HEK293T (cell line): ENCODE measurements at regions not wholly inside any gene's neighbourhood (a gene's known extent, or its start where the extent isn't known, plus 50 kb on each side); places are given as distances from the start of the nearest gene placed in this dataset.

Experiments
- CTCF ChIA-PET: fragments of 350-600 bp; formaldehyde crosslinking; extraction: SDS; loops from one replicate; lab custom pipeline; 2021; ENCODE audit warnings: antibody characterized with exemption, inconsistent platforms; lab: Yijun Ruan, JAX
- POLR2A ChIA-PET: fragments of 350-600 bp; formaldehyde crosslinking; extraction: SDS; loops from one replicate; lab custom pipeline; 2020; ENCODE audit warnings: antibody characterized with exemption, inconsistent platforms; lab: Yijun Ruan, JAX
- DNase-seq: peaks from one replicate; pipeline ENCODE4 v3.0.0; 2012; ENCODE audit warnings: mixed read lengths; ENCODE audit errors: extremely low spot score
- ARNT ChIP-seq: fragments of 450-650 bp; IDR thresholded peaks from 2 replicates; pipeline ENCODE4 v1.6.1; 2017; ENCODE audit warnings: mild to moderate bottlenecking
- BHLHE40 ChIP-seq: fragments of 450-650 bp; IDR thresholded peaks from 2 replicates; pipeline ENCODE4 v1.6.1; 2016; ENCODE audit warnings: mild to moderate bottlenecking, moderate library complexity, borderline replicate concordance
- CTBP1 ChIP-seq: fragments of 450-650 bp; IDR thresholded peaks from 2 replicates; pipeline ENCODE4 v1.6.1; 2016; ENCODE audit warnings: borderline replicate concordance
- ELF4 ChIP-seq: fragments of 450-650 bp; IDR thresholded peaks from 2 replicates; pipeline ENCODE4 v1.6.1; 2017; ENCODE audit warnings: antibody characterized with exemption
- FOXA1 ChIP-seq: fragments of 450-650 bp; IDR thresholded peaks from 2 replicates; pipeline ENCODE4 v1.6.1; 2016; ENCODE audit warnings: mild to moderate bottlenecking
- FOXK2 ChIP-seq: fragments of 450-650 bp; IDR thresholded peaks from 2 replicates; pipeline ENCODE4 v1.6.1; 2016; ENCODE audit warnings: mild to moderate bottlenecking
- FOXM1 ChIP-seq: fragments of 450-650 bp; IDR thresholded peaks from 2 replicates; pipeline ENCODE4 v1.6.1; 2017; ENCODE audit warnings: mild to moderate bottlenecking, borderline replicate concordance
- HDGF ChIP-seq: fragments of 450-650 bp; IDR thresholded peaks from 2 replicates; pipeline ENCODE4 v1.6.1; 2017; ENCODE audit warnings: antibody characterized with exemption, borderline replicate concordance
- L3MBTL2 ChIP-seq: fragments of 450-650 bp; conservative IDR thresholded peaks from 2 replicates; pipeline ENCODE4 v1.6.1; 2016; ENCODE audit warnings: mild to moderate bottlenecking
- LEF1 ChIP-seq: fragments of 450-650 bp; IDR thresholded peaks from 2 replicates; pipeline ENCODE4 v1.6.1; 2017; ENCODE audit warnings: mild to moderate bottlenecking, borderline replicate concordance
- NFRKB ChIP-seq: fragments of 450-650 bp; IDR thresholded peaks from 2 replicates; pipeline ENCODE4 v1.6.1; 2016; ENCODE audit warnings: mild to moderate bottlenecking, moderate library complexity
- PKNOX1 ChIP-seq: fragments of 450-650 bp; IDR thresholded peaks from 2 replicates; pipeline ENCODE4 v1.6.1; 2016
- SP1 ChIP-seq: fragments of 450-650 bp; IDR thresholded peaks from 2 replicates; pipeline ENCODE4 v1.6.1; 2017
- SUZ12 ChIP-seq: fragments of 450-650 bp; IDR thresholded peaks from 2 replicates; pipeline ENCODE4 v1.6.1; 2016; ENCODE audit warnings: mild to moderate bottlenecking
- TARDBP ChIP-seq: fragments of 450-650 bp; IDR thresholded peaks from 2 replicates; pipeline ENCODE4 v1.6.1; 2016
- ZNF384 ChIP-seq: fragments of 450-650 bp; IDR thresholded peaks from 2 replicates; pipeline ENCODE4 v1.6.1; 2016

- POLR2A ChIA-PET, result interaction anchor here (1.0 kb wide), 1 partner anchor 8 kb away, joined by 3 read pairs; no protein-coding TSS in a partner anchor
- DNase-seq, result no peak
- TF ChIP-seq FOXA1, result no peak
- TF ChIP-seq NFRKB, result no peak
- TF ChIP-seq ARNT, result no peak
- TF ChIP-seq BHLHE40, result no peak
- TF ChIP-seq FOXK2, result no peak
- TF ChIP-seq SUZ12, result no peak
- no peak for TF ChIP-seq TARDBP
- no peak for TF ChIP-seq FOXM1
- TF ChIP-seq CTBP1, result no peak
- TF ChIP-seq LEF1, result no peak
- no peak for TF ChIP-seq L3MBTL2
- no peak for TF ChIP-seq PKNOX1
- TF ChIP-seq HDGF, result no peak
- no peak for TF ChIP-seq ZNF384
- no peak for TF ChIP-seq ELF4
- CTCF ChIA-PET, result interaction anchor here (1.3 kb wide), 1 partner anchor 9 kb away, joined by 14 read pairs; no protein-coding TSS in a partner anchor
Observed at GRCh38 chr15:79193103-79193502, 89.4 kb upstream of the ANKRD34C start.

DNA sequence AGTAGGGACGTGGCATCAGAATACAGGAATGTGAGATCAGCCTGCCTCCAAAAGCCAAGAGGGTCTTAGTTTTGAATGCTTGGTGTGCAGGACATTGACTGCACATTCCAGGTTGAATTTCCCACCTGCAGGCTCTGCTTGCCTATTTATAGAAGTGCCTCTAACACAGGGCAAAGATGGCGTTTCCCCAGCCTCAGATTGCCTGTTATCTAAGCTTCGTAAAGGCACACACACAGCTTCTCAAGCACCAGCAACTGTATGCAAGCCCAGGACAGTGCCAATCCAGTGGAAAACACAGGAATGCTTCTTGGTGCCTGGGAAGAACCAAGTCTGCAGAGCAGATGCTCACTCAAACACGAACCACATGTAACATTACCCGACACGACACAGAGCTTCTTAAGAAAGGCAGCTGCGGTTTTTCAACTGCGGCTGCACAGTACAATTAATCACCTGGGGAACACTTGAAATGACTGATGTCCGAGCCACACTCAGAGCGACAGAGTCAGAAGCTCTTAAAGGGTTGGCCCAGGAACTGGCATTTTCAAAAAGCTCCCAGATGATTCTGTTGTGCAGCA, 90.0 kb upstream of the ANKRD34C start:
- TF ChIP-seq ARNT (no peak), L3MBTL2 (peak; percentile 19; the same call in 1 of the 2 replicates)
- ChIA-PET POLR2A (interaction anchor here (1.0 kb wide), 1 partner anchor 9 kb away, joined by 3 read pairs; no protein-coding TSS in a partner anchor), CTCF (interaction anchor here (1.3 kb wide), 1 partner anchor 8 kb away, joined by 14 read pairs; no protein-coding TSS in a partner anchor)
- no peak for DNase-seq

GRCh38 chr15:79190093-79190492, 92.4 kb upstream of the ANKRD34C start:
- POLR2A ChIA-PET, result no interaction called here
- TF ChIP-seq LEF1, result no peak
- TF ChIP-seq HDGF, result no peak
- TF ChIP-seq TARDBP, result no peak
- no peak for TF ChIP-seq PKNOX1
- no peak for TF ChIP-seq ZNF384
- TF ChIP-seq NFRKB, result no peak
- no peak for TF ChIP-seq BHLHE40
- TF ChIP-seq SUZ12, result no peak
- no peak for TF ChIP-seq ARNT
- TF ChIP-seq L3MBTL2, result no peak
- no peak for TF ChIP-seq CTBP1
- TF ChIP-seq SP1, result no peak
- no peak for TF ChIP-seq FOXA1
- no peak for TF ChIP-seq ELF4
- TF ChIP-seq FOXM1, result no peak
- TF ChIP-seq FOXK2, result no peak
- CTCF ChIA-PET, result interaction anchor here (0.6 to 1.2 kb wide), 3 partner anchors 160 to 176 kb away, joined by 3 to 4 read pairs (median 3); no protein-coding TSS in a partner anchor
- no peak for DNase-seq

- ChIA-PET POLR2A (no interaction called here), CTCF (no interaction called here)
- TF ChIP-seq LEF1 (no peak), FOXM1 (no peak), BHLHE40 (no peak), SP1 (no peak), FOXA1 (no peak), PKNOX1 (no peak), CTBP1 (no peak), HDGF (no peak), SUZ12 (no peak), ELF4 (no peak), NFRKB (no peak), FOXK2 (no peak), TARDBP (no peak), ZNF384 (no peak), ARNT (no peak), L3MBTL2 (no peak)
- DNase-seq, result no peak
Observed at GRCh38 chr15:79186616-79187015, 95.9 kb upstream of the ANKRD34C start.

DNA sequence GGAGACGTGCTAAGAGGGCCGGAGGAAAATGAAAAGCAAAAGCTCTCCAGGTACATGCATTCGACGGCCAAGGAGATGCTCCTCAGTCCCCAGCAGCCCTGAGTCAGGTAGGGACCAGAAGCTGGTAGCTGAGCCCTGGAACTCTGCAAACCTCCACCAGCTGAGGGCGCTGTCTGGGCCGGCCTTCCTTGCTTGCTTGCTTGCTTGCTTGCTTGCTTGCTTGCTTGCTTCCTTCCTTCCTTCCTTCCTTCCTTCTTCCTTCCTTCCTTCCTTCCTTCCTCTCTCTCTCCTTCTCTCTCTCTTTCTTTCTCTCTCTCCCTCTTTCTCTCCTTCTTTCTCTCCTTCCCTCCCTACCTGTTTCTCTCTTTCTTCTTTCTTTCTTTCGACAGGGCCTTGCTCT, 94.6 kb upstream of the RASGRF1 start:
- ChIA-PET CTCF (interaction anchor here (0.8 to 4.7 kb wide), 23 partner anchors 8 to 278 kb away, joined by 3 to 135 read pairs (median 4); no protein-coding TSS in a partner anchor), POLR2A (interaction anchor here (1.3 kb wide), 1 partner anchor 16 kb away, joined by 5 read pairs; no protein-coding TSS in a partner anchor)
- peak; percentile 63 for DNase-seq
- TF ChIP-seq FOXA1, result no peak
- TF ChIP-seq CTBP1, result no peak
- no peak for TF ChIP-seq PKNOX1
- no peak for TF ChIP-seq HDGF
- no peak for TF ChIP-seq SUZ12
- no peak for TF ChIP-seq ZNF384
- no peak for TF ChIP-seq SP1
- no peak for TF ChIP-seq FOXK2
- TF ChIP-seq TARDBP, result no peak
- TF ChIP-seq ARNT, result no peak
- TF ChIP-seq ELF4, result no peak
- no peak for TF ChIP-seq BHLHE40
- TF ChIP-seq NFRKB, result no peak
- no peak for TF ChIP-seq LEF1
- TF ChIP-seq L3MBTL2, result no peak
- TF ChIP-seq FOXM1, result no peak
